Endothelial cell (in vitro differentiated cells): ENCODE measurements at regions not wholly inside any gene's neighbourhood (a gene's known extent, or its start where the extent isn't known, plus 50 kb on each side); places are given as distances from the start of the nearest gene placed in this dataset.

Source experiments
- DNase-seq: peaks from one replicate; pipeline ENCODE4 v3.0.0; 2021; ENCODE audit warnings: low spot score
- H3K27ac Mint-ChIP-seq: one replicate; pipeline ENCODE4 v1.8.0; 2021; ENCODE audit warnings: mixed read lengths, inconsistent platforms; ENCODE audit not compliant: unreplicated experiment
- H3K27me3 Mint-ChIP-seq: one replicate; pipeline ENCODE4 v1.8.0; 2021; ENCODE audit warnings: mild to moderate bottlenecking, moderate library complexity, mixed read lengths, inconsistent platforms; ENCODE audit not compliant: unreplicated experiment
- H3K36me3 Mint-ChIP-seq: one replicate; pipeline ENCODE4 v1.8.0; 2021; ENCODE audit warnings: mild to moderate bottlenecking, low read depth, mixed read lengths, inconsistent platforms; ENCODE audit not compliant: unreplicated experiment
- H3K4me1 Mint-ChIP-seq: one replicate; pipeline ENCODE4 v1.8.0; 2021; ENCODE audit warnings: mild to moderate bottlenecking, mixed read lengths, inconsistent platforms; ENCODE audit not compliant: unreplicated experiment
- H3K4me3 Mint-ChIP-seq: one replicate; pipeline ENCODE4 v1.8.0; 2021; ENCODE audit warnings: mild to moderate bottlenecking, mixed read lengths, inconsistent platforms; ENCODE audit not compliant: unreplicated experiment
- H3K9me3 Mint-ChIP-seq: one replicate; pipeline ENCODE4 v1.8.0; 2021; ENCODE audit warnings: mixed read lengths, inconsistent platforms; ENCODE audit not compliant: unreplicated experiment
- CTCF ChIP-seq: fragments of 200-600 bp; sonication (generic); IDR thresholded peaks from one replicate; pipeline ENCODE4 v1.5.0; 2021; ENCODE audit warnings: antibody characterized with exemption; ENCODE audit not compliant: unreplicated experiment

DNA sequence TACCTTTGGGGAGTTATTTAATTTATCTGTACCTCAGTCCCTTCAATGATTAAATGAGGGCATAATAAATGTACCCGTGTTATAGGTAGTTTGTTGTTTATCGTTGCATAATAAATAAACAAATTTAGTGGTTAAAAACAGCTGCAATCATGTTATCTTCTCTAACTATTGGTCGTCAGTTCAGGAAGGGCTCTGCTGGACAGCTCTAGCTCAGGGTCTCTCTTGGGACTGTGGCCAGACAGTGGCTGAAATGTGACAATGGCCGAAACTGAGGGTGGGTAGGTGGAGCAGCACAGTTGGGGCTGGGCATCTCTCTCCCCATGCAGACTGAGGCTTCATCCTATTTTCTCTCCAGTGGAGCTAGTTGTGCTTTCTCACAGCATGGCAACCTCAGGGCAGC is 632.1 kb upstream of the HS6ST1 start:
- DNase-seq: no peak
- H3K27ac Mint-ChIP-seq: no peak overlapping the region
- peaks cover 7% of the 10 kb centered on the region for H3K9me3 Mint-ChIP-seq
- H3K4me3 Mint-ChIP-seq: no peak overlapping the region
- no peaks in the 10 kb centered on the region for H3K36me3 Mint-ChIP-seq
- TF ChIP-seq CTCF: no peak
- no peaks in the 10 kb centered on the region for H3K4me1 Mint-ChIP-seq
- H3K27me3 Mint-ChIP-seq: peaks cover 5% of the 10 kb centered on the region

- Mint-ChIP-seq H3K27me3 (peaks cover 4% of the 10 kb centered on the region), H3K27ac (no peak overlapping the region), H3K4me1 (no peaks in the 10 kb centered on the region), H3K9me3 (peaks cover 16% of the 10 kb centered on the region), H3K36me3 (peaks cover 7% of the 10 kb centered on the region), H3K4me3 (no peak overlapping the region)
- no peak for TF ChIP-seq CTCF
- DNase-seq: no peak
Measured at GRCh38 chr2:128958241-128958640, 639.6 kb upstream of the HS6ST1 start.

DNA sequence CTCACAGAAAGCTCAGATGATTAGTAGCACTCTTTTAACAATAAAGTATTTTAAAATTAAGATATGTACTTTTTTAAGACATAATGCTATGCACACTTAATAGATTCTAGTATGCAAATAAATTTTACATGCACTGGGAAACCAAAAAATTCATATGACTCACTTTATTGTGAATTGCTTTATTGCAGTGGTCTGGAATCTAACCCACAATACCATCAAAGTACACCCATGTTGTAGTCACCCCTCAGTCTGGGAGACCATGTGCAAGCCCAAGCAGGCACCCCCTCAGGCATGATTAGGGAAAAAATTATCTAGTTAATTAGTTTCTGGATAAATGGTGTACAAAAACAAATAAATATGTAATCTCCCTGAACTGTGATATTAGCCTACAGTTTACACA is 649.0 kb upstream of the HS6ST1 start:
- no peaks in the 10 kb centered on the region for H3K36me3 Mint-ChIP-seq
- no peak for TF ChIP-seq CTCF
- DNase-seq: no peak
- H3K4me3 Mint-ChIP-seq: no peak overlapping the region
- H3K4me1 Mint-ChIP-seq: no peaks in the 10 kb centered on the region
- H3K9me3 Mint-ChIP-seq: peaks cover 7% of the 10 kb centered on the region
- no peak overlapping the region for H3K27ac Mint-ChIP-seq
- no peaks in the 10 kb centered on the region for H3K27me3 Mint-ChIP-seq

GRCh38 chr2:128969374-128969773 is 650.7 kb upstream of the HS6ST1 start:
- H3K36me3 Mint-ChIP-seq: no peaks in the 10 kb centered on the region
- H3K9me3 Mint-ChIP-seq: no peaks in the 10 kb centered on the region
- H3K27ac Mint-ChIP-seq: no peak overlapping the region
- DNase-seq: no peak
- H3K27me3 Mint-ChIP-seq: peaks cover 2% of the 10 kb centered on the region
- H3K4me3 Mint-ChIP-seq: no peak overlapping the region
- H3K4me1 Mint-ChIP-seq: no peaks in the 10 kb centered on the region
- no peak for TF ChIP-seq CTCF

DNA sequence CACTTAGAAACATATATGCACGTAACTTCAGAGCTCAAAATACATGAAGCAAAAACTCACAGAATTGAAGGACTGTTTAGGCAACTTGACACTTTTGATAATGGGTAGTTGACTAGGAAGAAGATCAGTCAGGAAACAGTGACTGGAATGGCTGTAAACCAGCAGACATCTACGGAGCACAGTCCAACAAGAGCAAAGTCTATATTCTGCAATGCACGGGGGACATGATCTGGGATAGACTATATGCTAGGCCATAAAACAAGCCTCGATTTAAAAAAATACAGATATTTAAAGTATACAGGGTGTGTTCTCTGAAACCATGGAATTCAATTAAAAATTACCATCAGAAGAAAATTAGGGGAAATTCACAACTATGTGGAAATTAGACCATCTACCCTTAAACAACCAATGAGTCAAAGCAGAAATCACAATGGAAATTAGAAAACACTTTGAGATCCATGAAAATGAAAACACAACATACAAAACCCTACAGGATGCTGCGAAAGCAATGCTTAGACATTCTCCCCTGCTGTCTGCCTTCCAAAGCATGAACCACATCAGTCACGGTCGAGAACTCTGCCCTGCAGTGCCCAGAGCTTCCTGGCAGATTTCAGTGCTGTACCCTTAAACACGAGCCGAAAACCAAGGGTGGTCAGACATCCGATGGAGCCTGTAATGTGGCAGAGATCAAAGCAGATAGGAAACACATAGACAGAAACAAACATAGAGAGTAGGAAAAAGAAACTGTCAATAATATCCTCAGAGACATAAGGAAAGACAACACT is 651.9 kb upstream of the HS6ST1 start:
- Mint-ChIP-seq H3K4me1 (no peaks in the 10 kb centered on the region), H3K27ac (no peak overlapping the region), H3K27me3 (peaks cover 2% of the 10 kb centered on the region), H3K36me3 (no peaks in the 10 kb centered on the region), H3K4me3 (no peak overlapping the region), H3K9me3 (no peaks in the 10 kb centered on the region)
- no peak for DNase-seq
- no peak for TF ChIP-seq CTCF
